ENCODE measurements at regions not wholly inside any gene's neighbourhood (a gene's known extent, or its start where the extent isn't known, plus 50 kb on each side); places are given as distances from the start of the nearest gene placed in this dataset.

DNA sequence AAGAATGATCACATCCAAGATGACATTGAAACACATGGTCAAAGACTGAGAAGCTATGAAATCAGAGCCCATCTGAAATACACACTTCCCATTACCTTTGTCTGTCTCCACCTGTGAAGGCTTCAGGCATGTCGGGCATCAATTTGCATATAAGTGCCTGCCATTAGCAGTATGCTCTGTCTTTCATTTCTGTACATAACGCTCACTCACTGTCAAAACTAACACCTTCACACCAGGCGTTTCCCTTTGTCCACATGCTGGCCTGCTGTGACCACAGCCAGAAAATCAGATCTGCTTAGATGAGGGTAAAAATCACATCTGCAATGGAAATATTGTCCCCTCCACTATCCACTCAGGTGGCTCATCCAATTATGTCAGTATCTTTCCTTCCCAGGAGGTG, 524.8 kb downstream of the TOX3 start:
- 87% methylated on average over 3 of the region's 3 CpGs for WGBS (ENCODE audit: insufficient coverage)
- no peak for DNase-seq
- TF ChIP-seq, protein P1, sequence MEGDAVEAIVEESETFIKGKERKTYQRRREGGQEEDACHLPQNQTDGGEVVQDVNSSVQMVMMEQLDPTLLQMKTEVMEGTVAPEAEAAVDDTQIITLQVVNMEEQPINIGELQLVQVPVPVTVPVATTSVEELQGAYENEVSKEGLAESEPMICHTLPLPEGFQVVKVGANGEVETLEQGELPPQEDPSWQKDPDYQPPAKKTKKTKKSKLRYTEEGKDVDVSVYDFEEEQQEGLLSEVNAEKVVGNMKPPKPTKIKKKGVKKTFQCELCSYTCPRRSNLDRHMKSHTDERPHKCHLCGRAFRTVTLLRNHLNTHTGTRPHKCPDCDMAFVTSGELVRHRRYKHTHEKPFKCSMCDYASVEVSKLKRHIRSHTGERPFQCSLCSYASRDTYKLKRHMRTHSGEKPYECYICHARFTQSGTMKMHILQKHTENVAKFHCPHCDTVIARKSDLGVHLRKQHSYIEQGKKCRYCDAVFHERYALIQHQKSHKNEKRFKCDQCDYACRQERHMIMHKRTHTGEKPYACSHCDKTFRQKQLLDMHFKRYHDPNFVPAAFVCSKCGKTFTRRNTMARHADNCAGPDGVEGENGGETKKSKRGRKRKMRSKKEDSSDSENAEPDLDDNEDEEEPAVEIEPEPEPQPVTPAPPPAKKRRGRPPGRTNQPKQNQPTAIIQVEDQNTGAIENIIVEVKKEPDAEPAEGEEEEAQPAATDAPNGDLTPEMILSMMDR (IDR thresholded peaks at IDR 0.05): no peak

DNA sequence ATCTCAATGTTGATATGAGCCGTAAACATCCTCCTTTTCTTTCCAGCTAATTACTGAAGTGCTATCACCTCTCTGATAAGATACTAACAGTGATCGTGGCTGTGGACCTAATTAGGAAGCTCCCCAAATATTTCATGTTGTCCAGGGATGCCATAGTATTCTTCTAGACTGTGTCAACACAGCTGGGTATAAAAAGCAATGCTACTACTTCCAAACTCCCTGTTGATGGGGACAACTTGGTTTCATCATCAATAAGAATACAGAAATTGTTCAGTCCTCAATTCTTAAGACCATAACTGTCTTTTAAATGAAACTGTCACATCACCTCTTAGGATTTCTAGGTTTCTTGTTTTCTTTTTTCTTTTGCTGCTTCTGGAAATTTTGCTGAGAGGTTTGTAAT, 530.6 kb downstream of the TOX3 start:
- TF ChIP-seq, protein P1 (IDR thresholded peaks at IDR 0.05): no peak
- intact Hi-C loops (cut with micrococcal nuclease): no loop called here
- Histone ChIP-seq H3K9me3 (ENCODE audit: control insufficient read depth, insufficient read depth, low read length) (peaks cover 3% of the 10 kb centered on the region), H3K4me3 (ENCODE audit: low read length) (no peak overlapping the region), H3K36me3 (ENCODE audit: control insufficient read depth, insufficient read depth, low read length) (no peaks in the 10 kb centered on the region), H3K4me1 (ENCODE audit: control insufficient read depth, insufficient read depth, low read length) (no peaks in the 10 kb centered on the region), H3K27ac (ENCODE audit: low read length) (no peak overlapping the region), H3K27me3 (ENCODE audit: control insufficient read depth, insufficient read depth, low read length) (no peaks in the 10 kb centered on the region)
- ATAC-seq (no peak), DNase-seq (no peak)
- Mint-ChIP-seq H3K4me3 (no peak overlapping the region), H3K27me3 (ENCODE audit: low read depth in 2 of 2) (no peaks in the 10 kb centered on the region), H3K27ac (no peak overlapping the region), H3K9me3 (peaks cover 12 to 24% of the 10 kb centered on the region in 2 donors), H3K4me1 (no peaks in the 10 kb centered on the region), H3K36me3 (no peaks in the 10 kb centered on the region)
- WGBS (ENCODE audit: insufficient coverage): 69% methylated on average over 2 of the region's 2 CpGs

More for the DNA sequence above, 524.8 kb downstream of the TOX3 start:
- no peaks in the 10 kb centered on the region for H3K4me1 Mint-ChIP-seq
- H3K9me3 ChIP-seq (ENCODE audit: control insufficient read depth, insufficient read depth, low read length): no peaks in the 10 kb centered on the region
- H3K4me3 Mint-ChIP-seq: no peak overlapping the region
- no peak overlapping the region for H3K27ac ChIP-seq (ENCODE audit: low read length)
- no peaks in the 10 kb centered on the region for H3K4me1 ChIP-seq (ENCODE audit: control insufficient read depth, insufficient read depth, low read length)
- H3K36me3 ChIP-seq (ENCODE audit: control insufficient read depth, insufficient read depth, low read length): no peaks in the 10 kb centered on the region
- intact Hi-C loops (cut with micrococcal nuclease): no loop called here
- H3K36me3 Mint-ChIP-seq: no peaks in the 10 kb centered on the region
- no peaks in the 10 kb centered on the region for H3K27me3 Mint-ChIP-seq (ENCODE audit: low read depth in 2 of 2)
- H3K4me3 ChIP-seq (ENCODE audit: low read length): no peak overlapping the region
- H3K27me3 ChIP-seq (ENCODE audit: control insufficient read depth, insufficient read depth, low read length): no peaks in the 10 kb centered on the region
- peaks cover 13 to 21% of the 10 kb centered on the region in 2 donors for H3K9me3 Mint-ChIP-seq
- no peak overlapping the region for H3K27ac Mint-ChIP-seq
- ATAC-seq: no peak

DNA sequence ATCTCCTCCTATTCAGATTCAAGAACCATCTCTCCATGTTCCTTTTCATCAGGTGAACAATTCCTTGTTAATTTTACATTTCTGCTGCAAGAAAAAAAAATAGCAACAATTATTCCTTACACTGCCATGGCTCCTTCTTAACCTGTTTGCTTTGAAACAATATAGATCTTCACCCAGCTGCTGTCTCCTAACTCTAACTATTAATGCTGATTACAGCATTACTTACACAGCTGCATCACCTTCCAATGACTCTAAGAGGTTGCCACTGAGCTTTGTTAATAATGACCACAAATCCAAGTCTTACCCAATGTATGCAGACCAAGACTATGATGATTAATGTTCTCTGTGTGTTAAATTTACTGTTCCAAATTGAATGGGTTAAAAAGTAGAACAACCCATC, 541.4 kb downstream of the TOX3 start:
- Mint-ChIP-seq H3K36me3 (no peaks in the 10 kb centered on the region), H3K4me1 (no peaks in the 10 kb centered on the region), H3K27ac (no peak overlapping the region), H3K4me3 (no peak overlapping the region), H3K27me3 (ENCODE audit: low read depth in 2 of 2) (no peaks in the 10 kb centered on the region), H3K9me3 (peaks cover 2 to 3% of the 10 kb centered on the region in 2 donors)
- Histone ChIP-seq H3K4me3 (ENCODE audit: low read length) (no peak overlapping the region), H3K4me1 (ENCODE audit: control insufficient read depth, insufficient read depth, low read length) (no peaks in the 10 kb centered on the region), H3K27ac (ENCODE audit: low read length) (no peak overlapping the region), H3K27me3 (ENCODE audit: control insufficient read depth, insufficient read depth, low read length) (no peaks in the 10 kb centered on the region), H3K9me3 (ENCODE audit: control insufficient read depth, insufficient read depth, low read length) (peaks cover 9% of the 10 kb centered on the region), H3K36me3 (ENCODE audit: control insufficient read depth, insufficient read depth, low read length) (no peaks in the 10 kb centered on the region)
- intact Hi-C loops (cut with micrococcal nuclease): no loop called here
- DNase-seq: no peak
- ATAC-seq: no peak
- TF ChIP-seq, protein P1 (IDR thresholded peaks at IDR 0.05): no peak

DNA sequence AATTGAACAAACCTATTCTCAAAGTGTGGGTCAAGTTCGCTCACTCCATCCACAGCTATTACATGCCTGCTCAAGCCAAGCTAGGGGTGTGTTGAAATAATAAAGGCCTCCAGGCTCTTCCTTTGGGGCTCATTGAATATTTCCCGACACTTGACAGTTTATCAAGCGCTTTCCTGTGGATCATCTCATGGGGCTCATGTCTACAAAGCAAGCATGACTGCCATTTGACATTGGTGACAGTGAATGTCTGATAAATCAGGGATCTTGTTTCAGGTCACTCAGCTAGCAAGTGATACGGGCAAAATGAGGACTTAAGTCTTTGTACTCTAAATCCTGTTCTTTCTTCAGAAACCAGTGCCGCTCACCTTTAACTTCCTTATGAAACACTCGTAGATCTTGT, 542.6 kb downstream of the TOX3 start:
- H3K4me1 ChIP-seq (ENCODE audit: control insufficient read depth, insufficient read depth, low read length): no peaks in the 10 kb centered on the region
- Mint-ChIP-seq H3K27ac (no peak overlapping the region), H3K4me3 (no peak overlapping the region), H3K9me3 (peaks cover 3 to 6% of the 10 kb centered on the region in 2 donors), H3K36me3 (no peaks in the 10 kb centered on the region), H3K27me3 (ENCODE audit: low read depth in 2 of 2) (no peaks in the 10 kb centered on the region), H3K4me1 (no peaks in the 10 kb centered on the region)
- no peaks in the 10 kb centered on the region for H3K27me3 ChIP-seq (ENCODE audit: control insufficient read depth, insufficient read depth, low read length)
- WGBS (ENCODE audit: insufficient coverage): 94% methylated on average over 5 of the region's 6 CpGs
- H3K9me3 ChIP-seq (ENCODE audit: control insufficient read depth, insufficient read depth, low read length): peaks cover 9% of the 10 kb centered on the region
- TF ChIP-seq, protein P1 (IDR thresholded peaks at IDR 0.05): no peak
- no peaks in the 10 kb centered on the region for H3K36me3 ChIP-seq (ENCODE audit: control insufficient read depth, insufficient read depth, low read length)
- no peak overlapping the region for H3K4me3 ChIP-seq (ENCODE audit: low read length)
- DNase-seq (no peak), ATAC-seq (no peak)
- intact Hi-C loops (cut with micrococcal nuclease): no loop called here
- H3K27ac ChIP-seq (ENCODE audit: low read length): no peak overlapping the region
